Bronchial epithelial cell (primary cell): ENCODE measurements at regions not wholly inside any gene's neighbourhood (a gene's known extent, or its start where the extent isn't known, plus 50 kb on each side); places are given as distances from the start of the nearest gene placed in this dataset.
A peak's percentile ranks its signal among the peaks of the same experiment; 100 is the strongest.

Source experiments
- DNase-seq: peaks from one replicate; pipeline ENCODE4 v3.0.0-alpha.2; 2010; ENCODE audit warnings: low read depth
- FAIRE-seq: peaks from 2 replicates; lab custom pipeline; 2011; peaks lifted over from hg19 to GRCh38; lab: Jason Lieb, UNC
- H3K27me3 ChIP-seq: 2 replicates; pipeline ENCODE4 v1.5.1; 2011; ENCODE audit warnings: low read length; ENCODE audit not compliant: control insufficient read depth, insufficient read depth
- H3K36me3 ChIP-seq: 2 replicates; pipeline ENCODE4 v1.5.1; 2011; ENCODE audit warnings: low read length; ENCODE audit not compliant: control insufficient read depth, insufficient read depth
- H3K4me3 ChIP-seq: 2 replicates; pipeline ENCODE4 v1.5.1; 2011; ENCODE audit warnings: mild to moderate bottlenecking, low read depth, low read length, control low read depth
- TF ChIP-seq, protein P1 (sequence below): IDR thresholded peaks from 2 replicates; pipeline ENCODE4 v1.5.1; 2011; ENCODE audit warnings: mild to moderate bottlenecking, moderate library complexity, low read length, control low read depth, inconsistent platforms; ENCODE audit not compliant: insufficient read depth, severe bottlenecking

DNA sequence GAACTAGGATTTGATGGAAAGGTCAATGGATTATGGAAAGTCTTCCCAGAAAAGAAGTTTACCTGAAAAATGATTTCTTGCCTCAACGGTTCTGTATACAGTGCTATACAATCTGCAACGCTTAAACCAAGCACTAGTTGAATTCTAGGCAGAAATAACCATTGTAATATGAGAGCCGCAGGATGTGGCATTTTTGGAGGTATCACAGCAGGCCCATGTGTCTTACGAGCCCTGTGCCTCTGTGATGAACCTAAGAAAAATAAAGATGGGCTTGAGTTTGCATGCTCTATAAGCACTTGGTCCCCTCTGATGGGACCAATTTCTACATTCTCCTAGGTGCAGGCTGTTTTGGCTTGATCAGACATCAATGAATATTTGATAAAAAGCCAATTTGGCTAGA is 78.7 kb upstream of the RFC3 start:
- FAIRE-seq (no peak), DNase-seq (no peak)
- no peak overlapping the region for H3K4me3 ChIP-seq
- TF ChIP-seq, protein P1, sequence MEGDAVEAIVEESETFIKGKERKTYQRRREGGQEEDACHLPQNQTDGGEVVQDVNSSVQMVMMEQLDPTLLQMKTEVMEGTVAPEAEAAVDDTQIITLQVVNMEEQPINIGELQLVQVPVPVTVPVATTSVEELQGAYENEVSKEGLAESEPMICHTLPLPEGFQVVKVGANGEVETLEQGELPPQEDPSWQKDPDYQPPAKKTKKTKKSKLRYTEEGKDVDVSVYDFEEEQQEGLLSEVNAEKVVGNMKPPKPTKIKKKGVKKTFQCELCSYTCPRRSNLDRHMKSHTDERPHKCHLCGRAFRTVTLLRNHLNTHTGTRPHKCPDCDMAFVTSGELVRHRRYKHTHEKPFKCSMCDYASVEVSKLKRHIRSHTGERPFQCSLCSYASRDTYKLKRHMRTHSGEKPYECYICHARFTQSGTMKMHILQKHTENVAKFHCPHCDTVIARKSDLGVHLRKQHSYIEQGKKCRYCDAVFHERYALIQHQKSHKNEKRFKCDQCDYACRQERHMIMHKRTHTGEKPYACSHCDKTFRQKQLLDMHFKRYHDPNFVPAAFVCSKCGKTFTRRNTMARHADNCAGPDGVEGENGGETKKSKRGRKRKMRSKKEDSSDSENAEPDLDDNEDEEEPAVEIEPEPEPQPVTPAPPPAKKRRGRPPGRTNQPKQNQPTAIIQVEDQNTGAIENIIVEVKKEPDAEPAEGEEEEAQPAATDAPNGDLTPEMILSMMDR, result no peak
- H3K36me3 ChIP-seq, result no peaks in the 10 kb centered on the region
- H3K27me3 ChIP-seq, result no peaks in the 10 kb centered on the region

DNA sequence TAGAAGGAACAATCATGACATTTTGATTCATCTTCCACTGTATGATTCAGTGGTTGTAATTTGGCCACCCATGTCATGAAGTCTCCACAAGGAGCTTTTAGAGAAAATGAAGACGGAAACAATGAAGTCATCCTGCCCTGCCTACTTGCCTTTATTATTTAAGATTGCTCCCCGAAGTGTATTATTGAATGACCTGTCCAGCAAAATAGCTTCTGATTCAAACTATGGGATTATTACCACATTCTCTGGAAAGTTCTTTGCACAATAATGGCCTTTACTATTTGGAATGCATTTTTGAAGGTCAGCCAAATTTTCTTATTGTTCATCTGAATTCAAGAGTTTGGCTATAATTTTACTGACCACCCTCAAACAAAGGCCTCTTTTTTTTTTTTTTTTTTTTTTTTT is 77.8 kb upstream of the RFC3 start:
- no peaks in the 10 kb centered on the region for H3K36me3 ChIP-seq
- H3K27me3 ChIP-seq, result no peaks in the 10 kb centered on the region
- DNase-seq (no peak), FAIRE-seq (no peak)
- TF ChIP-seq, protein P1, result no peak
- no peak overlapping the region for H3K4me3 ChIP-seq

DNA sequence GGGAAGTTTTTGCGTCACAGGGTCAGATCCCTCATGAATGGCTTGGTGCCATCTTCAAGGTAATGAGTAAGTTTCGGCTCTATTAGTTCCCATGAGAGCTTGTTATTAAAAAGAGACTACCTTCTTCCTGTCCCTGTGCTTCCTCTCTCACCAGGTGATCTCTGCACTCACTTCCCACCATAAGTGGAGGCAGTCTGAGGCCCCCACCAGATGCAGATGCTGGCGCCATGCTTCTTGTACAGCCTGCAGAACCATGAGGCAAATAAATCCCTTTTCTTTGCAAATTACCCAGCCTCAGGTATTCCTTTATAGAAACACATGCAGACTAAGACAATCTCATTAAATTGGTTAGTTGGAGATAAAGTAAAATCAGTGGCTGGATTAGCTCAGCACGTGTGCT is 75.6 kb upstream of the RFC3 start:
- H3K36me3 ChIP-seq, result no peaks in the 10 kb centered on the region
- TF ChIP-seq, protein P1, result no peak
- H3K4me3 ChIP-seq, result no peak overlapping the region
- DNase-seq (no peak), FAIRE-seq (no peak)
- no peaks in the 10 kb centered on the region for H3K27me3 ChIP-seq

DNA sequence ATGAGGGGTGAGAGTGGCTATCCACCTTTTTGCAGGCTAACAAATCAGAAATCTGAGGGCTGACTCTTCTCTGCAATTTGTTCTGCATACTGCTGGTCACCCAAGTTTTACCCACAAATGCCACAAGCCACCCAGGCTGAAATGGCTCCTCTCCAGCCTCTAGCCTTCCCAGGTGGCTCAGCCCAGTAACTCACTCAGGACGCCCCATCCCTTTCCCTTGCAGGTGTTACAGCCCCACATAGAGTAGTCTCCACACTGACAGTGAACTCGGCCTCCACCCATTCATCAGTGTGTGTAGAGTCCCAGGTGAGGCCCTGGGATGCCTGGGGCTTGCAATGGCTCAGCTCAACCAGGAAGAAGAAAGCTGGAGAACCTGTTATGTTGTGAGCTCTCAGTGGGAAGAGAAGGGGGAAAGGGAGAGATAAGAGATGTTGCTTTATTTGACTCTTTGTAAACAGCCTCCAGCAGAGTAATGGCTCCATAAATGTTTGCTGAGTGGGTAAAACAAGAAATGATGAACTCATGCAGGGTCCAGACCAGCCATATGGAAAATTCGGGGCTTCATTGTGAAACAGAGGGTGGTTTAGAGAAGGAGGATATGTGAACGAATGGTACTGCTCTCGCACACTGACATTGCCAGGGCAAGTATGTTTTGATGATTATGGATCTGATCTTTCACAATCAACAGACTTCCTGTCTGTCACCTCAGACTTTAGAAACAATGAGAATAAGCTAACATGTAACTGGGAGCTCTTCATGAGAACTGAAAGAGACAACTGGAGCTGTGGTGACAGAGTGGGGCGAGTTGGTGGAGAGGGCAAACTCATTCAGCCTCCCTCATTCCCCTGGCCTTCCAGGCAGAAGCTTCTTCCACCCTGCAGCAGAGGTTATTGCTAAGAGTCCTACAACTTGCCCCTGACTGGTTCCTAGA is 74.2 kb upstream of the RFC3 start:
- Histone ChIP-seq H3K36me3 (no peaks in the 10 kb centered on the region), H3K4me3 (no peak overlapping the region), H3K27me3 (no peaks in the 10 kb centered on the region)
- DNase-seq (no peak), FAIRE-seq (no peak)
- TF ChIP-seq, protein P1, result no peak

DNA sequence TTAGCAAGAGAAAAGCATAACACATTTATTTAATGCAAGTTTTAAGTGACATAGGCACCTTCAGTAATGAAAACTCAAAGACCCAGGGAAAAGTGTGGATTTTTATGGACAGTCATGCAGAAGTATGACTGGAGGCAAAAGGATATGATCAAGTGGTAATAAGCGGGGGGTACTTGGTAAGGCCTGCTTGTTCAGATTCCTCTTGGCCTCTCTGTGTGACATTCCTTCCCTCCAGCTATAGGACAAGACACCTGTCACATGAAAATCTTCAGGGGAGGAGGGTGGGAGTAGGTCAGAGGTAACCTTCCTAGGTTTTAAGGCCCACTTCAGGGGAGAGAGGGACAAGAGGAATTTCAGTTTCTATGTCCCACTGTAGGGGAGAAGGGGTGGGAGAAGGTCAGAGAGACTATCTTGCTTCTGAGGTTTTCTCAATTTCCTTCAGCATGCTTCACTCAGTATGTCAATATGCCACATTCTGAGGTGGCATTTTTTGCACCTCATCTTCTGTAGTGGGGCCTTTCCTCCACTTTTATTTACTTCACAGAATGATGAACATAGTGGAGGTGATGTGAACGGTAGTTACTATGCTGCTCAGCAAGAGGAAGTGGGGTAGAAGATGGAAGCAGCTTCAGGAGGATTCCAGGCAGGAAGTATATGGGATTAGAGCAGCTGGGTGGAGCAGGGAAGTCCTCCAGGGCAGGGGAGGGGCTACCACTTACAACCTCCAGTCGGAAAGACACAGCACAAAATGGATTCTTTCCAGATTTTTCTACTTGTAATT is 73.2 kb upstream of the RFC3 start:
- TF ChIP-seq, protein P1, result no peak
- peak; percentile 7 for FAIRE-seq
- no peaks in the 10 kb centered on the region for H3K27me3 ChIP-seq
- H3K36me3 ChIP-seq, result no peaks in the 10 kb centered on the region
- H3K4me3 ChIP-seq, result no peak overlapping the region
- DNase-seq, result no peak
